ENCODE measurements at regions not wholly inside any gene's neighbourhood (a gene's known extent, or its start where the extent isn't known, plus 50 kb on each side); places are given as distances from the start of the nearest gene placed in this dataset.

- intact Hi-C loops (cut with micrococcal nuclease): no loop called here
- H3K9me3 ChIP-seq (replicated peaks): peaks cover 35% of the 10 kb centered on the region
- H3K27me3 ChIP-seq (ENCODE audit: low read depth): no peaks in the 10 kb centered on the region
These were observed 891.9 kb upstream of the LRRTM1 start for GRCh38 chr2:81196383-81196851.

DNA sequence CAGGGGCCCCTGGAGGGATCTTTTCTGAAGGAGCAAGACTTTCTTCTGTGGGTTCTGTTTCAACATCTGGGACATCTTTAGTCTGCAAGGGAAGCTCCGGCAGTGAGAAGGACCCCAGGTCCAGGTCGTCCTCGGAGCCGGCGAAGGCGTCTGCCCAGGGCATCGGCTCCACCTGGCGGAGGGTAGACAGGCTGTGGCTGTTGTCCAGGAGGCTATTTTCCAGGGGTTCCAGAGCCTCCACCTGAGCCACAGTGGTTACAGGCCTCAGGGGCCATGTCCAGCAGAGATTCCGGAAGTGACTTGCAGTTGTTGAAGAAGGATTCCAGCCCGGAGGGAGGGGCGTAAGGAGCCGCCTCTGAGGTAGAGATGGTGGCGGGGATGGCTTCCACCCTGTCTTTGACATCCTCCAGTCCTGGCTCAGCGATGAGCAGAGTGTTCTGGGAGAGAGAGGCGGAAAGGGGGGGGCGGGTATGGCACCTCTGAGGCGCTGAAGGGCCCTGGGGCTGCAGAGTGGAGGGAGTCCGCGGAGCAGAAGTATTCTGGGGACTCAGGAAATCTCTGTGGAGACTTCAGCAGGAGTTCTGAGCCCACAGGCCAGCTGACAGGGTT lies 891.3 kb upstream of the LRRTM1 start:
- Histone ChIP-seq H3K36me3 (no peaks in the 10 kb centered on the region), H3K4me3 (no peak overlapping the region), H3K9me3 (replicated peaks) (peaks cover 35% of the 10 kb centered on the region), H3K4me1 (no peaks in the 10 kb centered on the region), H3K27ac (replicated peaks) (no peak overlapping the region), H3K27me3 (ENCODE audit: low read depth) (no peaks in the 10 kb centered on the region)
- intact Hi-C loops (cut with micrococcal nuclease): no loop called here
- DNase-seq: no peak
- no peak for TF ChIP-seq CTCF (IDR thresholded peaks at IDR 0.05; ENCODE audit: borderline replicate concordance)

More at GRCh38 chr2:81196383-81196851, 891.9 kb upstream of the LRRTM1 start:
- Histone ChIP-seq H3K36me3 (no peaks in the 10 kb centered on the region), H3K4me1 (no peaks in the 10 kb centered on the region), H3K4me3 (no peak overlapping the region), H3K27ac (replicated peaks) (no peak overlapping the region)
- no peak for TF ChIP-seq CTCF (IDR thresholded peaks at IDR 0.05; ENCODE audit: borderline replicate concordance)
- DNase-seq: no peak

DNA sequence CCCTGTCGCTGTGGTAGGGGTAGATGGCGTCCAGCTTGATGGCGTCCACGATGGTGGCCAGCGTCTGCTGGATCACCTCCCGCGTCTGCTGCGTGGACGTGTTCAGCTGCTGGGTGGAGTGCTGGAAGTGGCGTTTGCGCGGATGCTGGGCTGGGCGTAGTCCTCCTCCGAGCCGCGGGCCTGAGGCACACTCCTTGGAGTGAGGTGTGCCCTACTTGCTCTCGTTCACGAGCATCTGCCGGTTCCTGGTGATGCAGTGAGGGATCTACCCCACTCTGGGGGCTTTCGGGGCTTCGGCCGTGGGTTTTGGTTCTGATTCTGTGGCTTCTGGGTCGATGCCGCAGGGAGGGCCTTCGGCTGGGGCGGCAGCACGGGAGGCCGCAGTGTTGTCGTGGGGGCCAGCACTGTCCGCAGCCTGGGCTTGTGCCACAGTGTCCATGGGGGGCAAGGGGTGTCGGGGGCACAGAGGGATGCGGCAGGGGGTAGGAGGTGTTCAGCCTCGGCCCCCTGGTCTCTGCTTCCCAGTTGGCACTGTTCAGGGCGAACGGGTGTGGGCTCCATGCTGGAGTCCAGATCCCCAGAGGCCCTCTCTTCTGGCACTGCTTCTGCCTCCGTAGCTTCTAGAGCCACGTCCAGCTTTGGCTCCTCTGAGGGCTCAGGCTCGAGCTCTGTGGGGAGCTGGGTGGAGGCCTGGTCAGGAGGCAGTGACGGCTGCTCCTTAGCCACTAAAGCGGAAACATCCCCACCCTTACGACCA lies 890.6 kb upstream of the LRRTM1 start:
- DNase-seq: no peak
- no peak for TF ChIP-seq CTCF (IDR thresholded peaks at IDR 0.05; ENCODE audit: borderline replicate concordance)
- no peak overlapping the region for H3K27ac ChIP-seq (replicated peaks)
- H3K27me3 ChIP-seq (ENCODE audit: low read depth): no peaks in the 10 kb centered on the region
- H3K4me3 ChIP-seq: no peak overlapping the region
- intact Hi-C loops (cut with micrococcal nuclease): no loop called here
- peaks cover 35% of the 10 kb centered on the region for H3K9me3 ChIP-seq (replicated peaks)
- H3K4me1 ChIP-seq: no peaks in the 10 kb centered on the region
- H3K36me3 ChIP-seq: no peaks in the 10 kb centered on the region

DNA sequence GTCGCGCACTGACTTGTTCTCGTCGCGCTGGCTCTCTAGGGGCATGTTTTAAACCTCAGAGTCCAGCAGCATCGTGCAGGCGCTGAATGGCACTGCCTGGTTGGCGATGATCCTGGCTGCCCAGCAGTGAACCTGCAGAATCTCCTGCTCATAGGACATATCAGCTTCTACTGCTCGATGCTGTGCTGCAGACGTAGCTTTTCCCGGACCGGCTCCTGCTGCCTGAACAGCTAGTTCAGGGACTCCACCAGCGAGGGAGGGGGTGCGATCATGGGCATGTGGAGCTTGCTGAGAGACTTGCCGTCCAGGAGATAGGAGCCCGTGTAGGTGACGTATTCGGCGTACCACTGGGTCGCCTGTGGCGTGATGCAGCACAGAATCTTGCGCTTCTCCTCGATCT lies 890.0 kb upstream of the LRRTM1 start:
- no peak for TF ChIP-seq CTCF (IDR thresholded peaks at IDR 0.05; ENCODE audit: borderline replicate concordance)
- H3K4me3 ChIP-seq: no peak overlapping the region
- H3K4me1 ChIP-seq: no peaks in the 10 kb centered on the region
- H3K27ac ChIP-seq (replicated peaks): no peak overlapping the region
- intact Hi-C loops (cut with micrococcal nuclease): no loop called here
- H3K27me3 ChIP-seq (ENCODE audit: low read depth): no peaks in the 10 kb centered on the region
- H3K9me3 ChIP-seq (replicated peaks): peaks cover 35% of the 10 kb centered on the region
- no peak for DNase-seq
- no peaks in the 10 kb centered on the region for H3K36me3 ChIP-seq

- Histone ChIP-seq H3K27ac (replicated peaks) (no peak overlapping the region), H3K36me3 (no peaks in the 10 kb centered on the region), H3K9me3 (replicated peaks) (peaks cover 35% of the 10 kb centered on the region), H3K27me3 (ENCODE audit: low read depth) (no peaks in the 10 kb centered on the region), H3K4me1 (no peaks in the 10 kb centered on the region), H3K4me3 (no peak overlapping the region)
- TF ChIP-seq CTCF (IDR thresholded peaks at IDR 0.05; ENCODE audit: borderline replicate concordance): no peak
- intact Hi-C loops (cut with micrococcal nuclease): no loop called here
- DNase-seq: no peak
These were observed 889.6 kb upstream of the LRRTM1 start for GRCh38 chr2:81194176-81194575.

Measured in left ventricle myocardium inferior (tissue), 1 donor.